ENCODE measurements at regions not wholly inside any gene's neighbourhood (a gene's known extent, or its start where the extent isn't known, plus 50 kb on each side); places are given as distances from the start of the nearest gene placed in this dataset.
A peak's percentile ranks its signal among the peaks of the same experiment; 100 is the strongest.

- no peak overlapping the region for H2AFZ ChIP-seq (ENCODE audit: low read depth)
- H3K9ac ChIP-seq, result no peak overlapping the region
- CTCF ChIA-PET, result interaction anchor here (1.1 kb wide), 1 partner anchor 164 kb away, joined by 3 read pairs; no protein-coding TSS in a partner anchor
- H3F3A ChIP-seq (replicated peaks; ENCODE audit: insufficient read depth), result no peaks in the 10 kb centered on the region
- TF ChIP-seq USF1 (IDR thresholded peaks at IDR 0.05; ENCODE audit: borderline replicate concordance, low read depth), result peak; percentile 55; the same call in 1 of the 2 replicates
- TF ChIP-seq ZBTB33 (IDR thresholded peaks at IDR 0.05; ENCODE audit: borderline replicate concordance, low read depth), result no peak
- no peaks in the 10 kb centered on the region for H3K27me3 ChIP-seq (ENCODE audit: insufficient read depth)
- H3K4me1 ChIP-seq (ENCODE audit: control insufficient read depth in 1 of 2, insufficient read depth in 2 of 2, low read depth in 1 of 2, low read length in 1 of 2), result peaks cover 0 to 19% of the 10 kb centered on the region in 2 experiments; a peak in 1 of 4 replicates
- DNase-seq, result no peak
- H3K4me2 ChIP-seq, result no peak overlapping the region
- WGBS (ENCODE audit: low lambda C conversion rate), result 31% methylated on average over 3 of the region's 3 CpGs
- H3K79me2 ChIP-seq (ENCODE audit: insufficient read depth), result no peaks in the 10 kb centered on the region
- H3K4me3 ChIP-seq (ENCODE audit: low read depth in 2 of 2, low read length in 1 of 2), result no peak overlapping the region
- H3K36me3 ChIP-seq (replicated peaks in 1 of 2; ENCODE audit: control insufficient read depth in 1 of 2, insufficient read depth in 2 of 2, low read length in 1 of 2), result no peaks in the 10 kb centered on the region
- H4K20me1 ChIP-seq (ENCODE audit: insufficient read depth), result no peaks in the 10 kb centered on the region
- H3K27ac ChIP-seq (ENCODE audit: low read depth in 2 of 2, low read length in 1 of 2), result peak overlapping the region in 1 of 2 experiments; percentile 48; a peak in 1 of 4 replicates
- POLR2A ChIA-PET, result no interaction called here
- H3K9me3 ChIP-seq, result no peaks in the 10 kb centered on the region
- no peaks in the 10 kb centered on the region for H3K9me2 ChIP-seq
Observed at GRCh38 chr12:115619889-115620288, 657.6 kb downstream of the MED13L start.

- H3K27ac ChIP-seq (ENCODE audit: low read depth in 2 of 2, low read length in 1 of 2), result peak overlapping the region in 1 of 2 experiments; percentile 48; a peak in 1 of 4 replicates
- no peaks in the 10 kb centered on the region for H4K20me1 ChIP-seq (ENCODE audit: insufficient read depth)
- H2AFZ ChIP-seq (ENCODE audit: low read depth), result no peak overlapping the region
- H3K4me2 ChIP-seq, result no peak overlapping the region
- no peaks in the 10 kb centered on the region for H3K9me2 ChIP-seq
- H3F3A ChIP-seq (replicated peaks; ENCODE audit: insufficient read depth), result no peaks in the 10 kb centered on the region
- no peaks in the 10 kb centered on the region for H3K9me3 ChIP-seq
- H3K36me3 ChIP-seq (replicated peaks in 1 of 2; ENCODE audit: control insufficient read depth in 1 of 2, insufficient read depth in 2 of 2, low read length in 1 of 2), result no peaks in the 10 kb centered on the region
- ChIA-PET CTCF (interaction anchor here (1.1 kb wide), 1 partner anchor 163 kb away, joined by 3 read pairs; no protein-coding TSS in a partner anchor), POLR2A (no interaction called here)
- H3K27me3 ChIP-seq (ENCODE audit: insufficient read depth), result no peaks in the 10 kb centered on the region
- H3K4me1 ChIP-seq (ENCODE audit: control insufficient read depth in 1 of 2, insufficient read depth in 2 of 2, low read depth in 1 of 2, low read length in 1 of 2), result peaks cover 0 to 12% of the 10 kb centered on the region in 2 experiments; a peak in 1 of 4 replicates
- H3K4me3 ChIP-seq (ENCODE audit: low read depth in 2 of 2, low read length in 1 of 2), result no peak overlapping the region
- no CpG with 5 or more reads among the region's 6 CpGs for WGBS (ENCODE audit: low lambda C conversion rate)
- H3K79me2 ChIP-seq (ENCODE audit: insufficient read depth), result no peaks in the 10 kb centered on the region
- no peak for TF ChIP-seq FOSL2 (IDR thresholded peaks at IDR 0.05; ENCODE audit: borderline replicate concordance, low read depth)
- TF ChIP-seq EP300 (IDR thresholded peaks at IDR 0.05; ENCODE audit: borderline replicate concordance in 1 of 2, low read depth in 1 of 2, low read length in 1 of 2), result 0 out of 4 replicates have a peak, but pooled peaks of 1 of the 2 experiments have one; percentile 26
- no peak overlapping the region for H3K9ac ChIP-seq
- no peak for DNase-seq
Observed at GRCh38 chr12:115619061-115619460, 658.4 kb downstream of the MED13L start.

GRCh38 chr12:115618105-115618504, 659.4 kb downstream of the MED13L start:
- Histone ChIP-seq H3K36me3 (replicated peaks in 1 of 2; ENCODE audit: control insufficient read depth in 1 of 2, insufficient read depth in 2 of 2, low read length in 1 of 2) (no peaks in the 10 kb centered on the region), H3K79me2 (ENCODE audit: insufficient read depth) (no peaks in the 10 kb centered on the region), H3K4me2 (no peak overlapping the region), H2AFZ (ENCODE audit: low read depth) (no peak overlapping the region), H3F3A (replicated peaks; ENCODE audit: insufficient read depth) (no peaks in the 10 kb centered on the region), H3K9me2 (no peaks in the 10 kb centered on the region), H3K9ac (no peak overlapping the region), H3K4me1 (ENCODE audit: control insufficient read depth in 1 of 2, insufficient read depth in 2 of 2, low read depth in 1 of 2, low read length in 1 of 2) (peaks cover 0 to 8% of the 10 kb centered on the region in 2 experiments; a peak in 1 of 4 replicates), H4K20me1 (ENCODE audit: insufficient read depth) (no peaks in the 10 kb centered on the region), H3K27ac (ENCODE audit: low read depth in 2 of 2, low read length in 1 of 2) (no peak overlapping the region), H3K4me3 (ENCODE audit: low read depth in 2 of 2, low read length in 1 of 2) (no peak overlapping the region), H3K9me3 (no peaks in the 10 kb centered on the region), H3K27me3 (ENCODE audit: insufficient read depth) (no peaks in the 10 kb centered on the region)
- no peak for DNase-seq
- TF ChIP-seq REST (IDR thresholded peaks at IDR 0.05; ENCODE audit: low read depth, low read length), result no peak
- no peak for TF ChIP-seq FOSL2 (IDR thresholded peaks at IDR 0.05; ENCODE audit: borderline replicate concordance, low read depth)
- TF ChIP-seq USF2 (IDR thresholded peaks at IDR 0.05; ENCODE audit: borderline replicate concordance, low read depth, low read length), result no peak
- TF ChIP-seq EP300 (IDR thresholded peaks at IDR 0.05; ENCODE audit: borderline replicate concordance in 1 of 2, low read depth in 1 of 2, low read length in 1 of 2), result no peak
- 64% methylated on average over 7 of the region's 7 CpGs for WGBS (ENCODE audit: low lambda C conversion rate)
- ChIA-PET CTCF (no interaction called here), POLR2A (no interaction called here)

Measured in SK-N-SH (cell line).